GM06990 (cell line): ENCODE measurements at regions not wholly inside any gene's neighbourhood (a gene's known extent, or its start where the extent isn't known, plus 50 kb on each side); places are given as distances from the start of the nearest gene placed in this dataset.
"Not testable (repeated sequence)": the region's sequence is repeated elsewhere in the genome, so short reads cannot be mapped to it uniquely, and the experiment has no call there.

Experiments
- DNase-seq: peaks from one replicate; pipeline ENCODE4 v3.0.0-alpha.2; 2011; ENCODE audit not compliant: insufficient read length; ENCODE audit errors: extremely low read depth
- H3K27me3 ChIP-seq: replicated peaks from 2 replicates; pipeline ENCODE4 v1.6.0; 2011; ENCODE audit warnings: low read length; ENCODE audit not compliant: control insufficient read depth, insufficient read depth
- H3K36me3 ChIP-seq: 2 replicates; pipeline ENCODE4 v1.5.1; 2011; ENCODE audit warnings: low read length; ENCODE audit not compliant: control insufficient read depth, insufficient read depth
- H3K4me3 ChIP-seq: replicated peaks from 2 replicates; pipeline ENCODE4 v1.5.1; 2011; ENCODE audit warnings: low read depth, mild to moderate bottlenecking, control low read depth, low read length
- CTCF ChIP-seq: IDR thresholded peaks from 2 replicates; pipeline ENCODE4 v1.5.1; 2011; ENCODE audit warnings: low read length, control low read depth, mild to moderate bottlenecking, inconsistent platforms; ENCODE audit not compliant: insufficient read depth, poor library complexity, severe bottlenecking

GRCh38 chr3:163391407-163392181 is 1686.7 kb downstream of the SI start:
- H3K4me3 ChIP-seq, result no peak overlapping the region
- DNase-seq, result no peak
- H3K27me3 ChIP-seq, result no peaks in the 10 kb centered on the region
- no peak for TF ChIP-seq CTCF
- no peaks in the 10 kb centered on the region for H3K36me3 ChIP-seq

GRCh38 chr3:163384383-163384782 is 1693.9 kb downstream of the SI start:
- DNase-seq, result no peak
- TF ChIP-seq CTCF, result no peak
- Histone ChIP-seq H3K36me3 (no peaks in the 10 kb centered on the region), H3K27me3 (no peaks in the 10 kb centered on the region), H3K4me3 (no peak overlapping the region)

GRCh38 chr3:163382183-163382582 is 1696.1 kb downstream of the SI start:
- no peak for DNase-seq
- no peaks in the 10 kb centered on the region for H3K27me3 ChIP-seq
- no peaks in the 10 kb centered on the region for H3K36me3 ChIP-seq
- TF ChIP-seq CTCF, result no peak
- no peak overlapping the region for H3K4me3 ChIP-seq

- no peak for TF ChIP-seq CTCF
- no peak for DNase-seq
- no peaks in the 10 kb centered on the region for H3K36me3 ChIP-seq
- no peak overlapping the region for H3K4me3 ChIP-seq
- H3K27me3 ChIP-seq, result no peaks in the 10 kb centered on the region
These were observed 1710.1 kb downstream of the SI start for GRCh38 chr3:163368168-163368567.

- DNase-seq, result no peak
- Histone ChIP-seq H3K4me3 (no peak overlapping the region), H3K27me3 (no peaks in the 10 kb centered on the region), H3K36me3 (no peaks in the 10 kb centered on the region)
- TF ChIP-seq CTCF, result no peak
These were observed 1713.6 kb downstream of the SI start for GRCh38 chr3:163364717-163365116.

GRCh38 chr3:163362151-163362550 is 1716.1 kb downstream of the SI start:
- no peak for DNase-seq
- Histone ChIP-seq H3K36me3 (no peaks in the 10 kb centered on the region), H3K27me3 (no peaks in the 10 kb centered on the region), H3K4me3 (no peak overlapping the region)
- no peak for TF ChIP-seq CTCF

- DNase-seq, H3K4me3 ChIP-seq, H3K36me3 ChIP-seq, H3K27me3 ChIP-seq: not testable (repeated sequence)
These were observed 1716.9 kb downstream of the SI start for GRCh38 chr3:163361357-163361878.
